Peyer's patch (tissue), 4 donors: ENCODE measurements at regions not wholly inside any gene's neighbourhood (a gene's known extent, or its start where the extent isn't known, plus 50 kb on each side); places are given as distances from the start of the nearest gene placed in this dataset.

ENCODE experiments used
- POLR2A ChIP-seq, 2 donors: fragments of 450-650 bp; IDR thresholded peaks; one replicate each; pipeline ENCODE4 v1.5.1; 2017; ENCODE audit warnings: antibody characterized with exemption in 2 of 2, mild to moderate bottlenecking in 2 of 2, moderate library complexity in 2 of 2
- TF ChIP-seq, protein P1 (sequence below), 6 experiments: fragments of 450-650 bp in 4 of 6; fragments of 200-600 bp in 2 of 6; sonication (generic) in 1 of 6; IDR thresholded peaks; one replicate each; pipeline ENCODE4 v1.5.1; 2017 to 2019; ENCODE audit warnings: antibody characterized with exemption in 6 of 6, mild to moderate bottlenecking in 3 of 6, moderate library complexity in 1 of 6

DNA sequence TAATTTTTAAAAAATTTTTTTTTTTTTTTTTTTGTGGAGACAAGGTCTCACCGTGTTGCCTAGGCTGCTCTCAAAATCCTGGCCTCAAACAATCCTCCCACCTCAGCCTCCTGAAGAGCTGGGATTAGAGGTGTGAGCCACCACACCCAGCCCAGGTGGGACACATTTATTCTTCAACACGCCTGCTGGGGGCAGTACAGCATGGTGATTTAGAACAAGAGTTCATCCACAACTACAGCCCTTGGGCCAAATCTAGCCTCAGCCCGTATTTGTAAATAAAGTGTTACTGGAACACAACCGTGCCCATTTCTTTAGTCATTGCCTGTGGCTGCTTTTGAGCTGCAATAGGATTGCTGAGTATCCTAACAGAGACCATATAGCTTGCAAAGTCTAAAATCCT, 92.8 kb downstream of the KATNIP start:
- TF ChIP-seq, protein P1, sequence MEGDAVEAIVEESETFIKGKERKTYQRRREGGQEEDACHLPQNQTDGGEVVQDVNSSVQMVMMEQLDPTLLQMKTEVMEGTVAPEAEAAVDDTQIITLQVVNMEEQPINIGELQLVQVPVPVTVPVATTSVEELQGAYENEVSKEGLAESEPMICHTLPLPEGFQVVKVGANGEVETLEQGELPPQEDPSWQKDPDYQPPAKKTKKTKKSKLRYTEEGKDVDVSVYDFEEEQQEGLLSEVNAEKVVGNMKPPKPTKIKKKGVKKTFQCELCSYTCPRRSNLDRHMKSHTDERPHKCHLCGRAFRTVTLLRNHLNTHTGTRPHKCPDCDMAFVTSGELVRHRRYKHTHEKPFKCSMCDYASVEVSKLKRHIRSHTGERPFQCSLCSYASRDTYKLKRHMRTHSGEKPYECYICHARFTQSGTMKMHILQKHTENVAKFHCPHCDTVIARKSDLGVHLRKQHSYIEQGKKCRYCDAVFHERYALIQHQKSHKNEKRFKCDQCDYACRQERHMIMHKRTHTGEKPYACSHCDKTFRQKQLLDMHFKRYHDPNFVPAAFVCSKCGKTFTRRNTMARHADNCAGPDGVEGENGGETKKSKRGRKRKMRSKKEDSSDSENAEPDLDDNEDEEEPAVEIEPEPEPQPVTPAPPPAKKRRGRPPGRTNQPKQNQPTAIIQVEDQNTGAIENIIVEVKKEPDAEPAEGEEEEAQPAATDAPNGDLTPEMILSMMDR (IDR thresholded peaks at IDR 0.05): peak in 2 of 6 experiments; percentile 11 to 23
- no peak for TF ChIP-seq POLR2A (IDR thresholded peaks at IDR 0.05)
